NK-92 (cell line): ENCODE measurements at regions not wholly inside any gene's neighbourhood (a gene's known extent, or its start where the extent isn't known, plus 50 kb on each side); places are given as distances from the start of the nearest gene placed in this dataset.

Source experiments
- DNase-seq: peaks from one replicate; lab custom pipeline; 2025; ENCODE audit not compliant: unreplicated experiment; lab: John Stamatoyannopoulos, UW

DNA sequence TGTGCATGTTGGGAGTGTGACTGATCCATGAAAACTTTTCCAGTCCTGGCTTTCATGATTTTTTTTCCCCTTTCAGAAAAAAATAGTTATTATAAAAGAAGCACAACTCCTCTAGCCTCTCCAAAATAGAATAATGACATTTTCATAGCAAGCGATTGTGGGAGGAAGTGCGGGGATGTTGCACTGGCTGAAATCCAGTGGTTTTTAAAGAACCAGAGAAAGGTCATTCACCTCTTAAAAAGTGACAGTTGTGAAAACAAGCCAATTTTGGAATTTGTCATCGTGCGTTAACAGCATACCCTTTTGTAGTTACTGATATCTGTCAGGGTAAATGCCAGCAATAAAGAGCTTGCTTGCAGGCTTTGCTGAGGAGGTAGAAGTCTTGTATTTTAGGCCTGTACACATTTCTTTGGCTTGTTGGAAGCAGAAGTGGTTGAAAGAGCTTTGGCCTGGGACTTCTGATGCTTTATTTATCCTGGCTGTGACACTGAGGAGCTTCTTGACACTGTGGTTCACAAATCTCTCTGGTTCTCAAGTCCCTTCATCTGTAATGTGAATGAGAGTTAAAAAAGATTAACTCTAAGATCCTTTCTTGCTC, 545.9 kb downstream of the REEP3 start:
- DNase-seq = no peak

DNA sequence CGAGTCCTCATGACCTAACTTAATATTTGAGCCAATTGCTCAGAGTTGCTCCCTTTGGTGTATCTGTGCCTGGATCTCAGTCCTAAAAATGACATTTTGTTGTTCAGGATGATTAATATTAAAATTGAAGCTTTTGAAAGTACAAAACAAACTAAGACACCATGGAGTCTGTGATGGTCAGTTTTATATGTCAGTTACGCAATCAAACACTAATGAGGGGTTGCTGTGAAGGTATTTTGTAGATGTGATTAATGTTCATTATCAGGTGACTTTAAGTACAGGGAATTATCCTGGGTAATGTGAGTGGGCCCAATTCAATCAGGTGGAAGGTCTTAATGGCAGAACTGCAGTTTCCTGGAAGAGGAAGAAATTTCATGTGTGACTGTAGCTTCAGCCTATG, 546.7 kb downstream of the REEP3 start:
- no peak for DNase-seq

DNA sequence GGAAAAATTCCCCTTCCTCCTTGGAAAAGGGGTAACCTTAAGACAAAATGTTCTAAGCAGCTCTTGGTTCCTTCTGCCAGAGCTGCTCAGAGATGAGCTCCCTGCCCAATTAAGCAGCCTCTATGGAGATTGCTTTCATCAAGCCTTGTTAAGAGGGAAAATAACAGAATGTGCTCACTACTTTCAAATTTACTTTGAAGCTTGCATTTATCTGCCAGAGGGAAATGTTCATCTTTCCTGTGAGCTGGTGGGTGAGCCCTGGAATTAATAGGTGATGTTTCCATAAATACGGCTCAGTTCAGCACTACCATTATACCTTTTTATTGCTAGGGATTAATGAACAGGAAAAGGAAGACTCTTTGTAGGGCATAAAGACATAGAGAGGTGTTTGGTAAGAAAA, 549.0 kb downstream of the REEP3 start:
- DNase-seq = no peak

DNA sequence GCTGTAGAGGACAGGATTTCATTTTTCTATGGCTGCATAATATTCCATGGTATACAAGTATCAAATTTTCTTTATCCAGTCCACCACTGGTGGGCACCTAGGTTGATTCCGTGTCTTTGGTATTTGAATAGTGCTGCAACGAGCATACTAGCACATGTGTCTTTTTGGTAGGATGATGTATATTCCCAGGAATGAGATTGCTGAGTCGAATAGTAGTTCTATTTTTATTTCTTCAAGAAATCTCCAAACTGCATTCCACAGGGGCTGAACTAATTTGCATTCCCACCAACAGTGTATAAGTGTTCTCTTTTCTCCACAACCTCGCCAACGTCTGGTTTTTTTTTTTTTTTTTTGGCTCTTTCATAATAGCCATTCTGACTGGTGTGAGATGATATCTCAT, 550.0 kb downstream of the REEP3 start:
- no peak for DNase-seq

DNA sequence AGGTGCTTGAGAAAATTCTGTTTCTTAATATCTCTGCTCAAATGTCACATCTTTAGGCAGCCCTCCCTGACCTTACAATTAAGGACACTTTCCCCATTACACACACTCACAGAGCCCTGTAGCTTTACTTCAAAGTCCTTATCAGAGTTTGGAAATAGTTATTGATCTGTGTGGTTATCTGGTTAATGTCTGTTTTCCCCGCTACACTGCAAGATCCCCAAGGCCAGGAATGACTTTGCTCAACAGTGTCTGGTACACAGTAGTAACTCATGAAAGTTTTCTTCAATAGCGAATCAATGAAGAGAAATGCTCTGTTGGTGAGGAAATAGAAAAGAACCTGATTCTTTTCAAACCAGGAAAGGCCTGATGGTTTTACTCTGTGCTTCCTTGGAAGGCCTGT, 554.4 kb downstream of the REEP3 start:
- DNase-seq = no peak

DNA sequence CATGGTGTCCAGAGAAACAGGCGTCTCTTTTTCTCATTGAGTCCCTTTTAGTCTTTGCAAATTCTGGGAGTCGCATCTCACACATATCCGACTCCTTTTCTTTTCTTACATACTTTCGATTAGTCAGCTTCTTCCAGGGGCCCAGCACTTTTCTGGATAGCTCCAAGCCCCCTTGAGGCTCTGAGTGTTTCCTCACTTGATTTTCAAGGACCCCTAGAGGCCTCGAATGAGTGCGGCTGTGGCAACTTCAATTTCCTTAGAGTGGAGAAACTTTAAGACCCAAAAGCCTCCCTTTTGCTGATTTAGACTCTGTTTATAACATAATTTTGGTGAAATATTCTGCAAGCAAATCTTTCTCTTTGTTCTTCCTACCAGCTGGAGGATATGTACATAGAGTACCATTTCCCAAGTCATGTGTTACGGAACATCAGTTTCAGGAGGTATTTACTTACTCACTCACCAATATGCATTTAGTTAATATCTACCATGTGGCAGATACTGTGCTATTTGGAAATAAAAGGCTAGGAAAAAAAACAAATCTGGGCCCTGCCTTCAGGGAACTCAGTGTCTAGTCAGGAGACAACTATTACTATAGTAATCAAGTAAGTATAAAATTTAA, 555.2 kb downstream of the REEP3 start:
- DNase-seq = no peak

DNA sequence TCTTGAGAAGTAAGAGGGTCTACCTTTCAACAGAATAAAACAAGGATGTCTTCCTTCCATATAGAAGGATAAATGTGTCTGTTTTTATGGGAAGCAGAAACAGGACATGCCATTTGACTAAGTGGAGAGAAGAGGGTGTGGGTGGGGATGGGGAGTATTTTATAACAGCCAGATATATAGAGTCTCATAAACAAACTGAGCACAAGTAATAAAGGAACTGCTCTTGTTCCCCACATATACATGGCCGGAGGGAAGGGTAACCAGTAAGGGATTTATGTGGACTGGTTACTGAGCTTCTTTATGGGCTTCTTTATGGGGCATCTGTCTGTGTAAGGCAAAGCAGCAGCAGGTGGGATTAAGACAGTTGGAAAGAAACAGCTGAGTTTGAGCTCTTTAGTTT, 558.1 kb downstream of the REEP3 start:
- DNase-seq = no peak

DNA sequence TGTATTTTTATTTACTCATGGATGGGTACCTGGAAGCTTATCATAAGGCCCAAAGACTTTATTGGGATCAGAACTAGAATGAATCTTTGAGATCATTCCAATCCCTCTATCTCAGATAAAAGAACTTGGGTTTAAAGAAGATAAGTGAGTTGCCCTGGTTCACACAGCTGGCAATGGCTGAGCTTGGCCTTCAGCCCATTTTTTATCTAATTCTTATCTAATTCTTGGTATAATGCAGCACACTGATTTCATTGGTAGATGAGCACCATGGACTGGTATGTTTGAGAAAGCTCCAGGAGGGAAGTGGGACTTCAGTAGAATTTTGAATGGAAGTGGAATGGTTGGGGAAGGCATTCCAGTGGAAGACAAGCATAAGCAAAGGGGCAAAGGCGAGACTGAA, 558.9 kb downstream of the REEP3 start:
- DNase-seq = no peak

DNA sequence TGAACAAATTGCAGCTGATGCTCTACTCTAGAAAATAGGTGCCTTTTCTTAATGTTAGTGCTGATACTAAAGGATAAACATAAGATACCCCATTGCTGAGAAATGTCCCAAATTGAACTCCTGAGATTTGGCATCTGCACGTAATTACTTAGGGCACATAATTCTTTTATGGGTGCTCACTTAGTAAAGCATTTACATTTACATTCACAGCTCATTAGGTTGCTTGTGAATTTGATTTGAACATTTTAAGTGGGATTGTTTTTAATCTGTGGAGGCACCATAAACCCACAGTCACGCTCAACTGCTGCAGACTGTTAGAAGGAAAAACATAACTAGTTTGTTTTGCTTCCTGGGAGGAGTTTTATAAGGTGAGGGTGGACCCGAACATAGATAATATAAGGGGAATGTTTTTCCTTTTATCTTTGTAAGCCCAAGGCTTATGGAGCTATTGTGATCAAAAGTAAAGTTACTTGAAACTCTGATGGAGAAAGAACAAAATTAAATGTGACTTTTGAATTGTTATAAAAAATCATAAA, 560.8 kb downstream of the REEP3 start:
- DNase-seq = no peak

DNA sequence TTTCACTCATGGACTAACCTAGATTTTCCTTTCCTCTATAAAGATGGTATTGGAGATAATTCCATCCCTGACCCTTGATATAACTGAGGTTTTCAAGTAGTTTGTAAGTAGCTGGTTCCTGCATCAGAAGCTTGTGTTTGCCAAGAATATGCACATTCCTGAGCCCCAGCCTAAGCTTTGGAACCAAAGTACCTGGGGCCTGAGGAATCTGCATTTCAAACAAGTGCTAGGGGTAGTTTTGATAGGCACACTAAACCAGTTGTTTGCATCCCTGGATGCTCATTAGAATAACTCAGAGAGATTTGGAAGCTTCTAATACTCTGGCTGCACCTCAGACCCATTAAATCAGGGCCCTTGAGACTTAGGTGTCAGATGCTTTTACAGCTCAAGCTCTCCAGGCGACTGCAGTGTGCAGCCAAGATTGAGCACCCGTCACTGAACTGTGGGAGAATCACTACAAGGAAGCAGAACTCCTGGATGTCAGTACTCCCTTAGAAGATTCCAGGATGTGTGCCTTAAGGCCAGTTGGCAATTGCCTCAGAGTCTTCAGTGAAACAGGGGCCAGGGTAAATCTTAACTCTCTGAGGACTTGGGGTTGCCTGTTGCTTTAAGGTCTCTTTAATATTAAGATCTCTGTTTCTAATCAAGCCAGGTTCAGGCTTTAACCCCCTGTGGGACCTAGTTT, 565.0 kb downstream of the REEP3 start:
- DNase-seq = no peak

DNA sequence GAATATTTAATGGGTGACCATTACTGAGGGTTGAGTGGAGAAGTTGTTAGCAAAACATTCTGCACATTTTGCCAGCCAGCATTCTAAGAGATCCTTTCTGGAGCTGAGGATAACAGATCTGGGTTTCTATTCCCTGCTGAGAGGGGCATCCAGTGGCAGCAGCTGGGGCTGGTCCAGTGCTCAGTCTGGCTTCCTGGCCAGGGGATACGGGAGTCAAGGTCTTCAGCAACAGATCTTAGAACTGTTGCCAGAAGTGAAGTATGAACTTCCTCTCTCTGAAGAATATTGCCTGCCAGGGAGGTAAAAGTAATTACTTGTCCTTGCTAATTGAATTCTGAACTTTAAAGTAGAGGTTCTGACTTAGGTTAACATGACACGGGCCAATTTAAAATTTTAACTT, 568.4 kb downstream of the REEP3 start:
- DNase-seq = no peak

DNA sequence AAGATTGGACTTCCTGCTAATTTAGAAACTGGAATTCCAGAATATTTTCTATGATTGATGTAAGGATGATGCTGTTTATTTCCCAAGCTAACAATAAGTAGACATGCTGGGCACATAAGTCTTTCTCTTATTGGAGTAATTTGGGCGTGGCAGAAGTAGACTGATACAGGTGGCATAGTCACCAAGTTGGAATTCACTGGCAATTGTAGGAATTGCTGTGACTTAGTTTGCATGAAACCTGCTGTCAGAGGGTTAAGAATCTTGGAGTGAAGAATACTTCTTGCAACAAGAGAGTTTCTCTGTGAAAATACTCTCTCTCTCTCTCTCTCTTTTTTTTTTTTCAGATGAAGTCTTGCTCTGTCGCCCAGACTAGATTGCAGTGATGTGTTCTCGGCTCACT, 569.7 kb downstream of the REEP3 start:
- DNase-seq = no peak

DNA sequence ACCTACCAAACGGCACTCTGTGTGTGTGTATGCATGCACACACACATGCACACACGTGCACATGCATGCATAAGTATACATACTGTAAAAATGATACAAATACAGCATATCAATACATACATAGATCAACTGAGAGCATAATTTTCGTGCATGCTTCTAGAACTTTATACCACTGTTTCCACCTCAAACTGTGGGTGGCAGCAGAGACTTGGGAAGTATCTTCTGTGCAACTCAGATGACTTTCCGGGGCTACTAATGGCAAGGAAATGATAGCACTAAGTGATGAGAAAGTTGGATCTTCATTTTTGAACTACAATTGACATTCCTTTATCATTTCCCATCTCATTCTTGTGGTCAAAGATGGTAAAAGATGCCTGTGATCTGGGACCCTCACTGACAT, 570.7 kb downstream of the REEP3 start:
- DNase-seq = no peak

DNA sequence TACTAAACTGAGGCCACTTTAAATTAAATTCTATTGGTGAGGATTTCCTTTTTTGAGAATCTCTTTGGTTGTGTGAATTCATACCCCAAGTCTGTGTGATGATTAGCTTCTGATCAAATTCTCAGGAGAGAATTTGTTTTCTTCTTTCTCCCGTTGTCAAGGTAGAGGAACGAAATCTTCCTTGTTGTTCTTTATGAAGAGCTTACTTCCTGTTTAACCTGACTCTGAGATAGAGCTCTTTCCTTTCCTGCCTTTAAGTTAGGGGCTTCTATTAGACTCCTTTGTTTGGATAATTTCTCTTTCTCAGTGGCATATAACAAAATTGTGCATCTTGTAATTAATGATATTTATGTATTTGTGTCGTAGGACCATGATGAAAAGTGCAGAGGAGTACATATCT, 572.1 kb downstream of the REEP3 start:
- DNase-seq = no peak

DNA sequence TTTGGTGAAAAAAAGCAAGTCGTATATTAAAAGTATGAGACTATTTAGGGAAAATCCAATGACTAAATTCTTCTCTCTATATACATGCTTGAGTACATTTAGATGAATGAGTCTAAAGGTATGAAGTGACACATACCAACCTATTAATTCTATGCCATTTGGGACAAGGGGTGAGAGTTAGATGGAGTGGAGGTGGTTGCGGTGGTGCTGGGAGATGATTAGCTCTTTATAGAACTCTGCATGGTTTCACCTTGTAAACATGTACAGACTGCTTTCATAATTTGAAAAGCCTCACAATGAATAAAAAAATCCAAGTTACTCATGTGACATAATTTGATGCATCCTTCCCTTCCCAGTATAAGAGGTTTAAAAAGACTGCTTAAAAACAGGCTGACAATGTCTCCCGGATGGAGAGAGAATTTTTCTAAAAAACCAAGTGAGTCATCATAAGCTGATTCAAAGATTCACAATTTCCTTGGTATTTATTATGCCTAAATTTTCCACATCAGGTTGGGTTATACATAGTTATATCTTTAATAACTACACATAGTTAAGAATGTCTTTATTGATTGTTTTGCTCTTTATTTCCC, 572.8 kb downstream of the REEP3 start:
- DNase-seq = no peak

DNA sequence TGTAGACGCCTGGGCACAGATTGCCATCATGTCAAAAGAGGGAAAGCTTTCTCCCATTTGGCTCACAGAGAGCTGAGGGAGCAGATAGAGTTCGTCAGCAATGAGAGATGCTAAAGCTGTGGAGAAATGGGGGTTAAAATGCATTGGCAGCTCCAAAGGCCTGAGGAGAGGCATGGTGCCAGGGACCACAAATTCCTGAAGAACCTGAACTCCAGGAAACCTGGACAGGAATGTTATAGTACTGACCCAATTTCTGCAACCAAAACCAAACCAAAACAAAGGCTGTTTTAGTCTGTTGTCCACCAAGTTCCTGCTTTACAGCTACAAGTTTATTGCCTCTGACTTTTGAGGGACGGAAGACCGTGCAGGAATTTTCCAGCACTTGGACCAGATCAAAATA, 575.7 kb downstream of the REEP3 start:
- DNase-seq = no peak

DNA sequence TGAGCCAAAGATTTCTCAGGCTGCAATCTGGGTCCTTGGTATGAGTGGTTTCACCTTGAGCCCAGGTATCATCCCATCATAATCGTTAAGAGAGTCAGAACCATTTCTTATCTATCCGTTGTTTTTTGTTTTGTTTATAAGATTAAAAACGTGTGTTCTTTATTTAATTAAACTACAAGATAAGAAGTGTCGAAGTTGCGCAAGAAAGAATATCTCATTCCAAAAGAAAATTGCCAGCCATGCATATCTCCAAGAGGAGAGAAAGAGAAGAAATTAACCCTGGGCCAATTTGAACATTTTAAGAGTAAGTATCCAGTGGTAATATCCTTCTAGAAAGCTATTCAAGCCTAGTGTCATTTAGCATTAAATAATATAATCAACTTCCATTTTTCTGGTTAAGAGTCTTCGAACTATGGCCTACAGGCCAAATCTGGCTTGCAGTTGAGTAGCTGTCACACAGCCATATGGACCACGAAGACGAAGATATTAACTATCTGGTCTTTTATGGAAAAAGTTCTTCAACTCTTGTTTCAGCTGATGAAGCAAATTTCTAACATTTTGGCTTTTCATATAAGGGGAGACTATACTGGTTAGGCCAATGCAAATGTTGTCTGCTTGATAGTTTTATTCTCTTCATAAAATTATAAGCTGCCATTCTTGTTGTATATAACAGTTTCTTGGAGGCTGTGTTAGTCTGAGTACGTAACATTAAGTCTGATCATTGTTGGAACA, 576.4 kb downstream of the REEP3 start:
- DNase-seq = no peak

DNA sequence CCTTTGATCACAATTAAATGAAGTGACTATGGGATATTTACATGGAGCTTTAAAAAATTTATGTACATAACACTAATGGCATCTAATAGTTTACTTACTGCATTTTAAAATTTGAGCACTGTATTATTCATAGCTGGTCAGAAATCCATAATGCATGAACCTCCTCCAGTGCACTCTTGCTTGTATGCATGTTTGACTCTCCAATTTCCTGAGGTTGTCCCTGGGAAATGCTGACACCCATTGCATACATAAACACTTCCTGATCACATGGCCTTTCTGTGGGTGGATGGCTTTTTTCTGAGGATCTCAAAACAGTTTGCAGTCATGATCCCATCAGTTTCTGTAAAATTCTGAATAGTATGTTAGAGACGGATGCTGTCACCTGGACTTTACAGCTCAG, 577.8 kb downstream of the REEP3 start:
- DNase-seq = no peak

DNA sequence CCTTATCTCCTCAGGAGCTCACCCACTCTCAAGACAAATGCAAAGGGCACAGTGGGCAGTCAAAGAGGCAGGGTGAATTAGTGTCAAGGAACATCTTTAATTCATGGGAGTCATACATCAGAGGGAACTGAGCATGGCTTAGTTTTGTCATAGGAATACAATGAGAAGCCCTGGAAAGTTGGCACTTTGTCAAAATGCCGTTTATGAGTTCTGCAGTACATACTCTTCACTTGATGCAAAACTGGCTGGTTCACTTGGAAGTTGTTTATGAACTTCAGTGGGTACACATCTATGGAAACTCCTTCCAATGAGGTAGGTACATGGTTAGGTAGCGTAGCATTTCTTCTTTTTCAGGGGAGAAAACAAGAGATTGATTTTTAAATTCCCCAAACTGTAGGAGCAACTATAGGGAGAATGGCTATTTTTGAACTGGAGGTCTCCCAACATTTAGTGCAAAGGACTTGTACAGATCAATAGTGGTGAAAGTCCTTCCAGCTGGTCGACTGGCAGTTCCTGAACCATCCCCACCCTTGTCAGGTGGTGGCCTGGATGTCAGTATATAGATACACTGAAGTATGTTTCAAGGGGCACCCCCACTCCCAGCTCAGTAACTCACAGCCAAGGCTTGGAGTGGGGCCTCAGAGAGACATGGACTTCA, 580.5 kb downstream of the REEP3 start:
- no peak for DNase-seq

DNA sequence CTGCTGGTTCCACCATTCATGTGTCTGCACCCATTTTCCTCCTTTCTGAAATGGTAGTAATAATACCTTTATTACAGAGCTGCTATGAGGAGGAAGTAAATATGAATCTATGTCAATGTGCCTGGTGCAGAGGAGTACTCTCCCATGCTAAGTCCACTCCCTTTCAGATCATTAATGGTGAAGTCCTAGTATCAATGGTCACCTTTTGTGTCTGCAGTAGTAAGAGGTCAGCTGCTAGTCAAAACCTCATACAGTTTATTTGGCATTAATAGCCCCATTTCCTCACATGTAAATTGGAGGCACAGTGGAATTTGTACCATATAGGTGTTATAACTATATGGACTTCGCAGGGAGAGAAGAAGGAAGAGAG, 581.0 kb downstream of the REEP3 start:
- DNase-seq = no peak

DNA sequence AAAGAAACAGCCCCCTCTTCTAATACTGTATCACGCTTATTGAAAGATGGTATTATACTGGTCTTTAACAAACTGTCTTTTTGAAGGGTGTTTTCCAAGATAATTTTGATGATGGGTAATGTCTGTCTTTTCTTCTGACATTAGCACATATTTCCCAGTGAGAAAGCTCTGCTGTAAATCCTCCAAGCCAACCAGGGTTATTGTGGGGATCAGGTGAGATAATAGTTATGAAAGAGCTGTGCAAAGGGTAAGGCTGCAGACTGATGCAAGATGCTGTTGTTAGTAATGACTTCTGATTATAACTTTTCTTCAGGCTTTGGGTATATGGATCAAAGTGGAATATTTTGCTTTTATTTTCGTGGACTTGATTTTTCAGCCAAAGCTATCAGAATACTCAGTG, 581.7 kb downstream of the REEP3 start:
- DNase-seq = no peak
